Naive B cell (primary cell): ENCODE measurements at regions not wholly inside any gene's neighbourhood (a gene's known extent, or its start where the extent isn't known, plus 50 kb on each side); places are given as distances from the start of the nearest gene placed in this dataset.

Source experiments
- ATAC-seq, 2 donors: fragments of 150-1000 bp; cut with Tn5 transposase; 2 replicates each; pipeline ENCODE4 v1.10.0; 2021; ENCODE audit warnings: low read depth in 2 of 2, mild to moderate bottlenecking in 2 of 2, moderate library complexity in 2 of 2
- DNase-seq: peaks from one replicate; pipeline ENCODE4 v3.0.0; 2022
- H3K27ac Mint-ChIP-seq, 6 donors: one replicate each; pipeline ENCODE4 v1.8.0; 2020 to 2022; ENCODE audit warnings: mild to moderate bottlenecking in 6 of 6, mixed read lengths in 6 of 6, moderate library complexity in 5 of 6, inconsistent platforms in 2 of 6
- H3K27me3 Mint-ChIP-seq, 3 donors: one replicate each; pipeline ENCODE4 v1.8.0; 2021 to 2022; ENCODE audit warnings: mixed read lengths in 3 of 3, mild to moderate bottlenecking in 1 of 3
- H3K36me3 Mint-ChIP-seq, 2 donors: one replicate each; pipeline ENCODE4 v1.8.0; 2020 to 2022; ENCODE audit warnings: mixed read lengths in 2 of 2, inconsistent platforms in 1 of 2, mild to moderate bottlenecking in 1 of 2
- H3K4me1 Mint-ChIP-seq, 3 donors: one replicate each; pipeline ENCODE4 v1.8.0; 2020 to 2022; ENCODE audit warnings: mixed read lengths in 3 of 3, inconsistent platforms in 1 of 3, mild to moderate bottlenecking in 1 of 3, moderate library complexity in 1 of 3
- H3K4me3 Mint-ChIP-seq, 8 donors: one replicate each; pipeline ENCODE4 v1.8.0; 2020 to 2022; ENCODE audit warnings: mild to moderate bottlenecking in 8 of 8, mixed read lengths in 8 of 8, moderate library complexity in 8 of 8, inconsistent platforms in 2 of 8
- H3K9me3 Mint-ChIP-seq, 7 donors: one replicate each; pipeline ENCODE4 v1.8.0; 2020 to 2022; ENCODE audit warnings: mixed read lengths in 7 of 7, mild to moderate bottlenecking in 5 of 7, inconsistent platforms in 2 of 7, moderate library complexity in 1 of 7

DNA sequence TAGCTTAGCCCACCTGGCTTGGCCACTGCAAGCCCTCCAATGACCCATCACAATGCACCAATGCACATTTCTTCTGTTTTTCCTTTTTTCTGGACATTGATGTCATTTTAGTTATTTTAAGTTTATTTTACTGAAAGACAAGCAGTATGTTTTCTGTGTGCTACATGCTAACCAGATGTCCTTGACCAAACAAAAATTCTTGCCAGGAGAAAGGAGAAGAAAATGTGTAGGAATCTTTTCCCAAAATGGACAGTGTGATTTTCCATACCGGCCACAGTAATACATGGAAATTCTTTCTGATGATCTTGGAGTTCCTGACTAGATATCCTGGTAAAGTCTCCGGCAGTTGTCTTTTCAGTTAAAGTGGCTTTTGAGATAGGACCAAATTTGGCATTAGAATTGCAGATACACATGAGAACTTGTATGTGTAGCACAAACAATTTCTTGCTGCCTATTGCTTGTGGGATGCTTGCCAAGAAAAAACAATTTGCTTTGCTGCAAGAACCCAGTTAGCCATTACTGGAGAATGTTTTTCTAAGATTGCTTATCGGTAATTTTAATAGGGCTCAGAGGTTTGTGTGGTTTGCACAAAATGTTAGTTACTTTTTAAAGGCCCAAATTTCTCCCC, 696.5 kb upstream of the CITED2 start:
- Mint-ChIP-seq H3K36me3 (no peaks in the 10 kb centered on the region), H3K27ac (no peak overlapping the region), H3K9me3 (peaks cover 0 to 1% (median 0%) of the 10 kb centered on the region in 7 donors), H3K27me3 (peaks cover 0 to 4% (median 0%) of the 10 kb centered on the region in 3 donors), H3K4me3 (no peak overlapping the region), H3K4me1 (no peaks in the 10 kb centered on the region)
- DNase-seq, result no peak
- ATAC-seq, result no peak

DNA sequence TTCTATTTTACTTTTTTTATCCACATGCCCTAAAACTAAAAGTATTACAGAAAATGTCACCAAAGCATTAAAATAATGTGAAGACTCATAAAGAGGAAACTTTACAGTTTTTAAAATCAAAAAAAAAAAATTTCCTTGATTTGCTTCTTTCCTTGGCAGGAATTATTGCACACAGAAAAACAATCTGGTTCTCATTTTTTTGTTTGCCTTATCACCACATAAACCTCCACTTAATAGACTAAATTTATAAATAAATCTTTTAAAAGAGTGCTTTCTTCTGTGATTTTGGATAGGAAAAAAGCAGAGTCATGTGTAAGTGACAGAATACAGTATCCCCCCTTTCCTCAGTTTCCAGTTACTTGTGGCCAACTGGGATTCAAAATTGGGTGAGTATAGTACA, 695.1 kb upstream of the CITED2 start:
- Mint-ChIP-seq H3K4me1 (no peaks in the 10 kb centered on the region), H3K27me3 (no peaks in the 10 kb centered on the region), H3K4me3 (no peak overlapping the region), H3K27ac (no peak overlapping the region), H3K36me3 (no peaks in the 10 kb centered on the region), H3K9me3 (peaks cover 0 to 1% (median 0%) of the 10 kb centered on the region in 7 donors)
- no peak for DNase-seq
- no peak for ATAC-seq

DNA sequence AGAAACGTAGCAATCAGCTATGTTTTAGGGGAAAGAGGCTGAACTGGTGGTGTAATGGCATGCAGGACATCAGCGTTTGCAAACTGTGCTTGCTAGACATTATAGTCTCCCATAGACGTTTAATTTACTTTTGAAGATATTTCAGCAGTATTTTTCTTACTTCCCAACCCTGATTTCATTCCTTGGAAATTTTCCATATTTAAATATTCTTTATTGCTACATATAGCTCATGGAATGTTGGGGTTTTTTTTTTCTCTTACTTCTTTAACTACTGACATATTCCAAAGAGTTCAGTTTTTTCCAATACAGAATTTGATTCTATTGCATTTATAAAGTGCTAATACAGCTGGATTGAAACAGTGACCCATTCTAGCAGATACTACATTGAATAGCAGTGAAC, 694.4 kb upstream of the CITED2 start:
- no peak for ATAC-seq
- no peak for DNase-seq
- Mint-ChIP-seq H3K36me3 (no peaks in the 10 kb centered on the region), H3K4me3 (no peak overlapping the region), H3K27me3 (no peaks in the 10 kb centered on the region), H3K9me3 (peaks cover 0 to 1% (median 0%) of the 10 kb centered on the region in 7 donors), H3K4me1 (no peaks in the 10 kb centered on the region), H3K27ac (no peak overlapping the region)

DNA sequence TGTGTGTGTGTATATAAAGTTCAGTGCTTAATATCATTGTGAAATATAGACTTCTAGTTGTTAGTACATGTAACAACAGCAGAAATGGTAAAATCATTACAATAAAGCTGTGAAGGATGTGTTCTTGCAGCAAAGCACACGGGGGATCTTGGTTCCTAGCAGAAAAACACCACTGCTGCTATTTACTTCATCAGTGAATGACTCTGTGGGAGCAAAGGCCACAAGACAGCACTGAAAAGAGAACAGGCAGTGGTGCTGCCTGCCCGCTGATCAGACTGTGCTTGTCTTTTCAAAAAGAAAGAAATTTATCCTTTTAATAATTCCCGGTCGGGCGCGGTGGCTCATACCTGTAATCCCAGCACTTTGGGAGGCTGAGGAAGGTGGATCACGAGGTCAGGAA, 689.9 kb upstream of the CITED2 start:
- H3K27ac Mint-ChIP-seq, result no peak overlapping the region
- ATAC-seq, result no peak
- no peaks in the 10 kb centered on the region for H3K4me1 Mint-ChIP-seq

DNA sequence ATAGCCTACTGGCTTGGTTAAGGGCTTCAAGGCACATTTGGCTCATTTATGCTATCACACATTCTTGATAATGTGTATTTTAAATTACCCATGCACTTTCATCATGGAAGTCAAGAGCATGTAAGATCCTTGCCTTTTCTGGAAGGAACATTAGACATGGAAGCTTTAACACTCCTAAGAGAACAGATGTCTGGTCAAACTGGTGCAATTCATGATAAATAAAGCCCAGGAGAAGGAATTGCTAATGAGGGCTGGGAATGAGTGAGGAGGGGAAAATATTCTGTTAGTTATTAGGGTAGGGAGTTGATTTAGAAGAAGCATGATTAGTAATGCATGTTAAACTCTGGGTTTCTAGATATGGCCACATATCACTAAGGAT, 688.6 kb upstream of the CITED2 start:
- Mint-ChIP-seq H3K36me3 (no peaks in the 10 kb centered on the region), H3K27me3 (no peaks in the 10 kb centered on the region), H3K9me3 (peaks cover 0 to 2% (median 0%) of the 10 kb centered on the region in 7 donors), H3K4me1 (no peaks in the 10 kb centered on the region), H3K27ac (no peak overlapping the region), H3K4me3 (no peak overlapping the region)
- ATAC-seq (no peak), DNase-seq (no peak)

More for the DNA sequence above, 689.9 kb upstream of the CITED2 start:
- DNase-seq, result no peak
- Mint-ChIP-seq H3K36me3 (no peaks in the 10 kb centered on the region), H3K4me3 (no peak overlapping the region), H3K9me3 (peaks cover 0 to 2% (median 0%) of the 10 kb centered on the region in 7 donors), H3K27me3 (no peaks in the 10 kb centered on the region)

DNA sequence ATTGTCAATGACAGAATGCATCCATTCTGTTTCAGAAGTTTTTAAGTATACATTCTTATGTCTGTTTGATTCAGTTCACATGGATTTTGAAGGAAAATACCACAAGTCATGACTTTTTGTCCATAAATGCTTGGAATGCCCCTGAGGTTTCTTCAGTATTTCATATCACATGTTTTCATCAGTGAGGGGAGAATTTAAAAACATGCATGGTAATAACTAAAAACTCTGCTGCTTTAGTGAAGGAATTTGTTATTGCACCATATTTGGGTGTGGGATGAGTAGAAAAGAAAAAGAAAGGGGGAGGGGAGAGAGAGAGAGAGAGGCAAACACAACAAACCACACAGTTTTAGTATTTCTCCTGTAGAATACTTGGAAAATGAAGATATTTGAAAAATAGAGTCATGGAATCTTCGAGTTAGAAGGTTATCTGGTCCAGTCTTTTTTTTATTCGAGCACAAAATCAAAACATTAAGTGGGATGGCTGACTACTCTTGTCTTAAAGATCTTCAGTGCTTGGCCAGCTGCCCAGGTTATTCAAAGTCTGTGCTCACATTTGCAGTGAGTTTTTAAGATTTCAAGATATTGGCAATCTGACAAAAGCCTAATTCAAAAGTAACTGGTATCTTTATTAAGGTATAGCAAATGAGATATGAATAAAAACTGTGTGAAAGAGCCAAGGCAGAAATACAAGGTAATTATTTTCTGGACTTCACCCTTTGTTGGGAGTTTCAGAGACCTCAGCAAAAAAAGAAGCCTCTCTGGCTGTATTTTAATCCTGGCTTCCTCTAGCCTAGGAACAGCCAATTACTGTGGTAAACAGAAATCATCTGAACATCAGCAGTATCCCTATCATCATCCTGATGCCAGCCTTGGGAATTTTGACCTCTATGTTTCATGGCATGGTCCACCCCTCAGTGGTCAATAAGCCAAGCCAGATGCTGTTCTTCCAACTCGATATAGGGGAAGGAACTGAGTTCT, 687.9 kb upstream of the CITED2 start:
- H3K4me3 Mint-ChIP-seq, result no peak overlapping the region
- H3K4me1 Mint-ChIP-seq, result no peaks in the 10 kb centered on the region
- peaks cover 0 to 2% (median 0%) of the 10 kb centered on the region in 7 donors for H3K9me3 Mint-ChIP-seq
- DNase-seq (no peak), ATAC-seq (no peak)
- no peaks in the 10 kb centered on the region for H3K27me3 Mint-ChIP-seq
- H3K27ac Mint-ChIP-seq, result no peak overlapping the region
- no peaks in the 10 kb centered on the region for H3K36me3 Mint-ChIP-seq

DNA sequence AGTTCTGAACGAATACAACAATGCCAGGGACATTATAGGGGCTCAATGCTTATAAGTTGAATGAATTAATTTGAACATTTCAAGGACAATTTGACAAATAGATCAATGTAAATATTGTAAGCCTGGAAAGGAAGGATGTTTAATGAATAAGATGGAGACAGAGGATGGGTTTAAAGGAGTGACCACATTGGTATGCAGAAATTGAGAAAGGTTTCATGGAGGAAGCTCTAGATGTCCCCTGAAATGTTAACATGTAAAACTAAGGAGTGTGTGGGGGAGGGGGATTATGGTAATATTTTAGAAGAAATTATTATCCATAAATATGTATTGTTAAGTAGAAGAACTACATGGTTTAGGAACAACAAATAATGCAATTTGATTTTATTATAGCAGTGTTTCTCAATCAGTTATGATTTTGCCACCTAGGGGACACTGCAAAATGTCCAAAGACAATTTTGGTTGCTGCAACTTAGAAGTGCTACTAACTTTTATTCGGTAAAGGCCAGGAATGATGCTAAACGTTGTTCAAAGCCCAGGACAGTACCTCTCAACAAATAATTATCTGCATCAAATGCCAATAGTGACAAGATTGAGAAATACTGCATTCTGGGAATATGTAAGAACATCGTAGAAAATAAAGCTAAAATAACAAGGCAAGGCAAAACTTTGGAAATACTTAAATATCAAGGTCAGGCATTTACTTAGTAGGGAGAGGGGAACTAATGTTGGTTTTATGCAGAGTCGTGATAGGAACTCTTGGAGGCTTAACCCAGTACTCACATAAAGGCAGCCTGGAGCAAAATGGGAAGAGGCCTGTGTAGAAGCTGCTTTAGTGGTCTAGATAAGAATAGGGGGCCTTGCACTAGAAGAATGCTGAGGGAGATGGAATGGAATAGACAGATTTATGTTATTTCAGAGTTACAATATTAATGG, 686.9 kb upstream of the CITED2 start:
- Mint-ChIP-seq H3K9me3 (peaks cover 0 to 2% (median 0%) of the 10 kb centered on the region in 7 donors), H3K27ac (no peak overlapping the region), H3K4me3 (no peak overlapping the region), H3K27me3 (no peaks in the 10 kb centered on the region), H3K4me1 (no peaks in the 10 kb centered on the region), H3K36me3 (no peaks in the 10 kb centered on the region)
- DNase-seq (no peak), ATAC-seq (no peak)

DNA sequence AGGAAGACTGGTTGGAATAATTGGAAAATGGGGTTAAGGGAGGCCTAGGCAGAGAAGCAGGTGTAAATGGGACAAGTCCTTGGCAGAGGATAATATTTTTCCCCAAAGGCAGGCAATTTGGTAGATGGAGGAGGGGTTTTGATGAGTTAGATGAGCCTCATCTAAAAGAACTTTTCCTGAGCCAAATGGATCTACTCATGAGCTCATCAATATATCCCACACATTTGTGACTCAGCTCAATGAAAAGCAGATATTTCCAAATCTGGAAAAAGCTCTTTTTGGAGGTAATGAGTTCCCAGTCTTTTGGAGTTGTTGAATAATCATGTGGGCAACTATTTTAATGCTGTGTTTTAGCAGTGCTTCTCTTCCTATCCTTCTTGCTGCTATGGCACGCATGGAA, 685.5 kb upstream of the CITED2 start:
- peaks cover 0 to 2% (median 0%) of the 10 kb centered on the region in 7 donors for H3K9me3 Mint-ChIP-seq

DNA sequence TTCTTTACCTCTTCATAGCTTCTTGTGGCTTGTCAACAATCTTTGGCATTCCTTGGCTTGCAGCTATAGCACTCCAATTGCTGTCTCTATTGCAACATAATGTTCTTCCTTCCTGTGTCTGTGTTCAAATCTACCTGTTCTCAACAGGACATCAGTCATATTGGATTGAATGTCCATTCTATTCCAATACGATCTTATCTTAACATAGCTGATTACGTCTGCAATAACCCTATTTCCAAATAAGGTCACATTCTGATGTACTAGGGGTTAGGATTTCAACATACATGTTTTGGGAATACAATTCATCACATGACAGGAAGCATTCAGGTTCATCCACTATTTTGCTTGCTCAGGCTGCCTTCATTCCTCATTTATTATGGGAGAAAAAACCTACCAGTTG, 684.4 kb upstream of the CITED2 start:
- Mint-ChIP-seq H3K9me3 (peaks cover 0 to 2% (median 0%) of the 10 kb centered on the region in 7 donors), H3K4me3 (no peak overlapping the region), H3K4me1 (no peaks in the 10 kb centered on the region), H3K36me3 (no peaks in the 10 kb centered on the region), H3K27me3 (no peaks in the 10 kb centered on the region), H3K27ac (no peak overlapping the region)
- DNase-seq (no peak), ATAC-seq (no peak)

More for the DNA sequence above, 685.5 kb upstream of the CITED2 start:
- Mint-ChIP-seq H3K4me1 (no peaks in the 10 kb centered on the region), H3K27ac (no peak overlapping the region), H3K27me3 (no peaks in the 10 kb centered on the region), H3K4me3 (no peak overlapping the region), H3K36me3 (no peaks in the 10 kb centered on the region)
- DNase-seq (no peak), ATAC-seq (no peak)

DNA sequence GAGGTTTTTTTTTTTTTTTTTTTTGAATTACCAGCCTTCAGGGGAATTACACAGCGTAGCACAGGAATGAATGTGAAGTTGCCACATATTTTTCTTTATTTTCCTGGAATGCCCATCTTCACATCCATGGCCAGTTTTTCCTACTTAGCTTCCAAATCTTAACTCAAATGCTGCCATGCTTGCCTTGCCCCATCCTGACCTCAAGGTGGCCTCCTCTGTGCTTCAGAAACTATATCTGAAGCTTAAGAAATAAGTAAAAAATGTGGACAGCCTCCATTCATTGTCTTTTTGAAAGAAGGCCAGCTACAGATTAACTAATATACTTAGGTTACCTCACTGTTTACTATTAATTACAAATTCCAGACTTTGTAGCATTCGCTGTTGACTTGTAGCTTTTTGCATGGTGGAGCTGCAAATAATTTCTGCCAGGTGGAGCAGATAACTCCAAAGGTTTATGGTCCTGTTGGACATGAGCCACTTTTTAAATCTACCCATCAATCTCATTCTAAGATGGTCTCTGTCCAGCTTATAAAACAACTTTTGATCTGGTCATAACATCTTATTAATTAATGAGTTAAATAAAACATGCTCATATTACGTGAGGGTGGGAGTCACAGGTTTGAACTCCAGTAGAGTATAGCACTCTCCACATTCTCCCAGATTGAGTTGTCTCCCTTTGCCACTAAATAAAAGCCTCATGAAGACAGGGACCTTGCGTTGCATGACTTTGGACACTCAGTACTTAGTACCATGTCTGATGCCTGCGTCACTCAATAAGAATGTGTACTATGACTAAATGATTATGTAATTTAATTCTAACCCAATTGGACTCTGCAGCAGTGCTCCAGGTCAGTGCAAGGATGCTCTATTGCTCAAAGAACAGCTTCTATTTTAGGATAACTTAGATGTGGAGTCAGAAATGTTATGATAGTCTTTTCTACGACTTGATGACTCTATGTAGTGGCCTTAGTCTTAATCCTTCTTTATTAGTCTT, 678.6 kb upstream of the CITED2 start:
- Mint-ChIP-seq H3K27ac (no peak overlapping the region), H3K4me1 (no peaks in the 10 kb centered on the region), H3K4me3 (no peak overlapping the region), H3K36me3 (no peaks in the 10 kb centered on the region), H3K27me3 (peaks cover 0 to 8% (median 0%) of the 10 kb centered on the region in 3 donors), H3K9me3 (no peaks in the 10 kb centered on the region)
- ATAC-seq (no peak), DNase-seq (no peak)

DNA sequence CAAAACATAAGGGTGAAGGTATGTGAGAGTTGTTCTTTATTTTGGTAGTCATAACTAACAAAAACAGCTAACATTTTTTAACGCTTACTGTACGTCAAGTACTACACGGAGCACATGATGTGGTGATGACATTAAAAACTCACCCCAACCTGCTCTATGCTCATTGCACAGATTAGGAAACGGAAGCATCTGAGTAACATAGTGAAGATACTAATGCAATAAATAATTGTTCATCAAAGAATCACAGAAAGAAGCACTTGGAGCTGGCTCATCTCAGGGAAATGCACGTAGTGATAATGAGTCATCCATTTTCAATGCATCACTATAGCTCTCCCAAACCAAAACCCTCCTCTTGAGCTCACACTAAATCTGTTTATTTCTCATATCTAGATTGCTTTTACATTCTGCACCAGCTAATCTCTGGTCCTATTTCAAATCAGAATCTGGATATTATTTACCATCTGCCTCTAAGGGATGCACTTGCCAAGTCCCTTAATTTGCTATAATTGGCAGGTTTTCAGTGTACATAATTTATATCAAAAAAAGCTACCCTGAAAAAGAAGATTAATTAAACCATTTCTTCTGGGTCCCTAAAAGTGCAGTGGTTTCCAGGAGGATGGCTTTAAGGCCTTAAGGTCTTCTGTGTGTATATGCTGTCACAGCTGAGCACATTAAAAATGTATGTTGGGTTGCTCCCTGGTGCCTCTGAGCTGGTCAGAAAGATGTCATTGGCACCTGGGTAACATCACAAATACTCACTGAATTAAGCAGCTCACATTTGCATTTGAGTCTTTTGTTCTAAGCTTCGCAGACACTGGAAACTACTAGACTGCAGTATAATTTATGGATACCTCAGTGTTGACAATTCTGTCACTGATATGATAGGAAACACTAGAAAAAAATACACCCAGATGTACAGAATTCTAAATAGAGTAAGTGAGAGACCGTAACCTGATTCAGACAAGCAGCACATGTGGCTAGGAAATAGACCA, 677.4 kb upstream of the CITED2 start:
- Mint-ChIP-seq H3K9me3 (no peaks in the 10 kb centered on the region), H3K27ac (no peak overlapping the region), H3K27me3 (peaks cover 0 to 8% (median 0%) of the 10 kb centered on the region in 3 donors), H3K4me1 (no peaks in the 10 kb centered on the region), H3K4me3 (no peak overlapping the region), H3K36me3 (no peaks in the 10 kb centered on the region)
- DNase-seq (no peak), ATAC-seq (no peak)
